HCT116 (cell line): ENCODE measurements at regions not wholly inside any gene's neighbourhood (a gene's known extent, or its start where the extent isn't known, plus 50 kb on each side); places are given as distances from the start of the nearest gene placed in this dataset.

Source experiments
- ATAC-seq: fragments of 200-7000 bp; cut with Tn5 transposase; 2 replicates; pipeline ENCODE4 v1.9.1; 2020; ENCODE audit warnings: mild to moderate bottlenecking, moderate library complexity
- BruUV-seq: library from RNA; stranded (reverse); fragments of 400-500 nt; replicated peaks from 2 replicates; lab custom pipeline; 2021; lab: Mats Ljungman, UMichigan
- CTCF ChIA-PET: fragments of 300-600 bp; sonication (Branson Sonifier 250); formaldehyde crosslinking; loops from one replicate; lab custom pipeline; 2021; ENCODE audit warnings: antibody characterized with exemption; lab: Charles Lee
- POLR2A ChIA-PET: fragments of 300-600, 350-600 bp; sonication (Branson Sonifier 250); formaldehyde crosslinking; loops from one replicate; lab custom pipeline; 2021; ENCODE audit warnings: antibody characterized with exemption; lab: Charles Lee
- RAD21 ChIA-PET, 2 experiments: fragments of 300-600 bp; sonication (Branson Sonifier 250); formaldehyde crosslinking; loops; one replicate each; lab custom pipeline; 2023; ENCODE audit warnings: low total read pairs in 2 of 2; ENCODE audit not compliant: uncharacterized antibody in 2 of 2, unreplicated experiment in 2 of 2, low non-redundant PET in 1 of 2; lab: Charles Lee
- DNase-seq: peaks from one replicate; pipeline ENCODE4 v3.0.0-alpha.2; 2010; ENCODE audit warnings: low read depth, low spot score
- H2AFZ ChIP-seq: fragments of 200-600 bp; shearing (Covaris generic), sonication (generic); 2 replicates; pipeline ENCODE4 v1.6.1; 2017; ENCODE audit warnings: low read depth, mixed run types, mixed read lengths, antibody characterized with exemption, low read length; ENCODE audit not compliant: poor library complexity, severe bottlenecking
- H3K27ac ChIP-seq: 2 replicates; pipeline ENCODE4 v1.5.1; 2012; ENCODE audit warnings: low read depth, low read length
- H3K27me3 ChIP-seq: fragments of 200-600 bp; sonication (generic); 2 replicates; pipeline ENCODE4 v1.6.1; 2016; ENCODE audit warnings: mixed run types, low read length, mixed read lengths; ENCODE audit not compliant: insufficient read depth
- H3K36me3 ChIP-seq, 2 experiments: fragments of 200-500 bp in 1 of 2; fragments of 200-600 bp in 1 of 2; sonication (Bioruptor generic) in 1 of 2; sonication (generic) in 1 of 2; 2 replicates each; pipeline versions ENCODE4 v1.5.1 to v1.6.1; 2014 to 2016; ENCODE audit warnings: low read length in 2 of 2, inconsistent platforms in 1 of 2, mixed read lengths in 1 of 2, mixed run types in 1 of 2; ENCODE audit not compliant: insufficient read depth in 2 of 2, control insufficient read depth in 1 of 2
- H3K4me1 ChIP-seq, 2 experiments: fragments of 200-600 bp in 1 of 2; sonication (generic) in 1 of 2; 2 replicates each; pipeline versions ENCODE4 v1.5.1 to v1.6.1; 2012 to 2017; ENCODE audit warnings: low read length in 2 of 2, inconsistent platforms in 1 of 2, mild to moderate bottlenecking in 1 of 2, mixed read lengths in 1 of 2, mixed run types in 1 of 2, moderate library complexity in 1 of 2; ENCODE audit not compliant: insufficient read depth in 2 of 2, control insufficient read depth in 1 of 2
- H3K4me2 ChIP-seq: fragments of 200-600 bp; sonication (generic); 2 replicates; pipeline ENCODE4 v1.6.1; 2017; ENCODE audit warnings: mixed run types, low read length, mixed read lengths
- H3K4me3 ChIP-seq, 2 experiments: fragments of 200-600 bp in 1 of 2; sonication (generic) in 1 of 2; replicated peaks in 1 of 2; 2 replicates each; pipeline ENCODE4 v1.5.1; 2011 to 2016; ENCODE audit warnings: low read length in 2 of 2, control low read depth in 1 of 2, low read depth in 1 of 2, mild to moderate bottlenecking in 1 of 2, mixed read lengths in 1 of 2, mixed run types in 1 of 2
- H3K79me2 ChIP-seq: fragments of 200-600 bp; sonication (generic); 2 replicates; pipeline ENCODE4 v1.6.1; 2017; ENCODE audit warnings: mild to moderate bottlenecking, mixed run types, low read length, moderate library complexity, mixed read lengths; ENCODE audit not compliant: insufficient read depth
- H3K9ac ChIP-seq: fragments of 200-600 bp; sonication (generic); 2 replicates; pipeline ENCODE4 v1.6.1; 2016; ENCODE audit warnings: low read length, mixed read lengths
- H3K9me2 ChIP-seq: fragments of 200-600 bp; sonication (generic), shearing (Covaris generic); 2 replicates; pipeline ENCODE4 v1.6.1; 2017; ENCODE audit warnings: mixed run types, mild to moderate bottlenecking, moderate library complexity; ENCODE audit not compliant: insufficient read depth
- H3K9me3 ChIP-seq, 2 experiments: fragments of 200-500 bp in 1 of 2; fragments of 200-600 bp in 1 of 2; sonication (Bioruptor generic) in 1 of 2; sonication (generic) in 1 of 2; 2 replicates each; pipeline ENCODE4 v1.6.1; 2014 to 2017; ENCODE audit warnings: low read length in 2 of 2, mixed read lengths in 2 of 2, inconsistent platforms in 1 of 2, low read depth in 1 of 2, mild to moderate bottlenecking in 1 of 2, mixed run types in 1 of 2, moderate library complexity in 1 of 2; ENCODE audit not compliant: control insufficient read depth in 1 of 2, insufficient read depth in 1 of 2
- H4K20me1 ChIP-seq: fragments of 200-600 bp; sonication (generic), shearing (Covaris generic); 2 replicates; pipeline ENCODE4 v1.6.1; 2017; ENCODE audit warnings: mixed run types, mild to moderate bottlenecking, moderate library complexity; ENCODE audit not compliant: insufficient read depth
- CBX3 ChIP-seq: IDR thresholded peaks from 2 replicates; pipeline ENCODE4 v1.6.1; 2012; ENCODE audit warnings: low read depth
- CEBPB ChIP-seq: IDR thresholded peaks from 2 replicates; pipeline ENCODE4 v1.6.1; 2012; ENCODE audit warnings: low read depth
- ELF1 ChIP-seq: IDR thresholded peaks from 2 replicates; pipeline ENCODE4 v1.6.1; 2012; ENCODE audit warnings: low read depth, borderline replicate concordance
- EZH2 ChIP-seq: fragments of 200-600 bp; sonication (generic); IDR thresholded peaks from 2 replicates; pipeline ENCODE4 v1.6.1; 2017; ENCODE audit warnings: antibody characterized with exemption, mixed run types
- FOSL1 ChIP-seq: IDR thresholded peaks from 2 replicates; pipeline ENCODE4 v1.6.1; 2012; ENCODE audit warnings: low read depth
- JUND ChIP-seq: IDR thresholded peaks from 2 replicates; pipeline ENCODE4 v1.6.1; 2012
- POLR2A ChIP-seq: IDR thresholded peaks from 2 replicates; pipeline ENCODE4 v1.7.0; 2011; ENCODE audit warnings: borderline replicate concordance; ENCODE audit not compliant: insufficient read depth, insufficient read length; ENCODE audit errors: extremely low read depth
- POLR2AphosphoS5 ChIP-seq: IDR thresholded peaks from 2 replicates; pipeline ENCODE4 v1.6.1; 2011; ENCODE audit warnings: mild to moderate bottlenecking, low read depth, low read length, moderate library complexity
- RAD21 ChIP-seq: IDR thresholded peaks from 2 replicates; pipeline ENCODE4 v1.6.1; 2012; ENCODE audit warnings: low read depth, mild to moderate bottlenecking
- SIN3A ChIP-seq: IDR thresholded peaks from 2 replicates; pipeline ENCODE4 v1.6.1; 2012; ENCODE audit warnings: low read depth
- SRF ChIP-seq: IDR thresholded peaks from 2 replicates; pipeline ENCODE4 v1.6.1; 2012; ENCODE audit warnings: low read depth
- TCF7L2 ChIP-seq: IDR thresholded peaks from 2 replicates; pipeline ENCODE4 v1.7.0; 2011; ENCODE audit warnings: borderline replicate concordance, inconsistent platforms; ENCODE audit not compliant: insufficient read depth, insufficient read length; ENCODE audit errors: extremely low read depth
- YY1 ChIP-seq: IDR thresholded peaks from 2 replicates; pipeline ENCODE4 v1.6.1; 2011; ENCODE audit warnings: low read length, low read depth, moderate library complexity, mild to moderate bottlenecking; ENCODE audit not compliant: insufficient replicate concordance; ENCODE audit errors: extremely low read depth
- ZNF274 ChIP-seq: fragments of 200-500 bp; sonication (Bioruptor generic); IDR thresholded peaks from 2 replicates; pipeline ENCODE4 v1.6.1; 2014; ENCODE audit warnings: mild to moderate bottlenecking, low read depth, low read length, inconsistent platforms
- intact Hi-C: fragments of 100-400 bp; cut with micrococcal nuclease; formaldehyde crosslinking; loops from 2 replicates; pipeline ENCODE4 v1.10.0; 2022
- TF ChIP-seq, protein P1 (sequence below): IDR thresholded peaks from 2 replicates; pipeline ENCODE4 v1.6.1; 2012
- TF ChIP-seq, protein P2 (sequence below), 3 experiments: fragments of 200-600 bp in 1 of 3; sonication (generic) in 1 of 3; IDR thresholded peaks in 2 of 3; conservative IDR thresholded peaks in 1 of 3; 2 replicates each; pipeline ENCODE4 v1.5.1; 2012 to 2017; ENCODE audit warnings: low read depth in 2 of 3, low read length in 2 of 3, antibody characterized with exemption in 1 of 3, borderline replicate concordance in 1 of 3, control low read depth in 1 of 3, mild to moderate bottlenecking in 1 of 3, mixed read lengths in 1 of 3, mixed run types in 1 of 3, moderate library complexity in 1 of 3; ENCODE audit not compliant: insufficient read depth in 1 of 3
- TF ChIP-seq, protein P3 (sequence below): IDR thresholded peaks from 2 replicates; pipeline ENCODE4 v1.6.1; 2012; ENCODE audit warnings: low read depth
- TF ChIP-seq, protein P4 (sequence below): IDR thresholded peaks from 2 replicates; pipeline ENCODE4 v1.6.1; 2011; ENCODE audit warnings: mild to moderate bottlenecking, low read length, moderate library complexity; ENCODE audit not compliant: insufficient replicate concordance; ENCODE audit errors: extremely low read depth
- TF ChIP-seq, protein P5 (sequence below): IDR thresholded peaks from 2 replicates; pipeline ENCODE4 v1.6.1; 2012

DNA sequence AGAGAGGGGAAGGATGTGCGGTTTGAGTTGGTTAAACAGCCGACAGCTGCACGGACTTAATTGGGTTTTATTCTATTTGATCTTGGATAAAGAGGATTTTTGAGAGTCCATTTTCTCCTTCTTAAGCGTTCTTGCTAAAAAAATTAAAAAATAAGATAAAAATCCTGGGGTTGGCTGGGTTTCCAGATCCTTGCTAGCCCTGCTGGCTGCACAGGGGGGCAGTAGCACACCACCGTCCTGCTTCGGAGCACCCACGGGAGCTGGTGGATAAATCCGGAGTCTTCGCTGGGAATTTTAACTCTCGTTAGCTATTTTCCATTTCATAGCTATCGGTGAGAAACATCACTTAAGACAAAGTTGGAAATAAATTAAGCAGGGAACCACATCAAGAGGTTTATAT lies 792.0 kb downstream of the TYW1 start:
- H3K4me2 ChIP-seq = no peak overlapping the region
- no peak for DNase-seq

More for the DNA sequence above, 792.0 kb downstream of the TYW1 start:
- ChIA-PET POLR2A (no interaction called here), RAD21 (no interaction called here), CTCF (no interaction called here)
- H3K27ac ChIP-seq = no peak overlapping the region
- H3K9me2 ChIP-seq = no peaks in the 10 kb centered on the region
- H3K9ac ChIP-seq = no peak overlapping the region
- TF ChIP-seq POLR2A (no peak), YY1 (no peak), SRF (no peak), CEBPB (no peak), JUND (no peak), FOSL1 (no peak), SIN3A (no peak), EZH2 (no peak), CBX3 (no peak), RAD21 (no peak), TCF7L2 (no peak), ELF1 (no peak), POLR2AphosphoS5 (no peak), ZNF274 (no peak)
- TF ChIP-seq, protein P1, sequence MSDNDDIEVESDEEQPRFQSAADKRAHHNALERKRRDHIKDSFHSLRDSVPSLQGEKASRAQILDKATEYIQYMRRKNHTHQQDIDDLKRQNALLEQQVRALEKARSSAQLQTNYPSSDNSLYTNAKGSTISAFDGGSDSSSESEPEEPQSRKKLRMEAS = no peak
- TF ChIP-seq, protein P2, sequence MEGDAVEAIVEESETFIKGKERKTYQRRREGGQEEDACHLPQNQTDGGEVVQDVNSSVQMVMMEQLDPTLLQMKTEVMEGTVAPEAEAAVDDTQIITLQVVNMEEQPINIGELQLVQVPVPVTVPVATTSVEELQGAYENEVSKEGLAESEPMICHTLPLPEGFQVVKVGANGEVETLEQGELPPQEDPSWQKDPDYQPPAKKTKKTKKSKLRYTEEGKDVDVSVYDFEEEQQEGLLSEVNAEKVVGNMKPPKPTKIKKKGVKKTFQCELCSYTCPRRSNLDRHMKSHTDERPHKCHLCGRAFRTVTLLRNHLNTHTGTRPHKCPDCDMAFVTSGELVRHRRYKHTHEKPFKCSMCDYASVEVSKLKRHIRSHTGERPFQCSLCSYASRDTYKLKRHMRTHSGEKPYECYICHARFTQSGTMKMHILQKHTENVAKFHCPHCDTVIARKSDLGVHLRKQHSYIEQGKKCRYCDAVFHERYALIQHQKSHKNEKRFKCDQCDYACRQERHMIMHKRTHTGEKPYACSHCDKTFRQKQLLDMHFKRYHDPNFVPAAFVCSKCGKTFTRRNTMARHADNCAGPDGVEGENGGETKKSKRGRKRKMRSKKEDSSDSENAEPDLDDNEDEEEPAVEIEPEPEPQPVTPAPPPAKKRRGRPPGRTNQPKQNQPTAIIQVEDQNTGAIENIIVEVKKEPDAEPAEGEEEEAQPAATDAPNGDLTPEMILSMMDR (IDR thresholded peaks at IDR 0.05 in 2 of 3, conservative IDR thresholded peaks at IDR 0.05 in 1 of 3; ENCODE audit: borderline replicate concordance in 1 of 3, insufficient read depth in 1 of 3, low read depth in 2 of 3, low read length in 2 of 3) = no peak
- TF ChIP-seq, protein P3, sequence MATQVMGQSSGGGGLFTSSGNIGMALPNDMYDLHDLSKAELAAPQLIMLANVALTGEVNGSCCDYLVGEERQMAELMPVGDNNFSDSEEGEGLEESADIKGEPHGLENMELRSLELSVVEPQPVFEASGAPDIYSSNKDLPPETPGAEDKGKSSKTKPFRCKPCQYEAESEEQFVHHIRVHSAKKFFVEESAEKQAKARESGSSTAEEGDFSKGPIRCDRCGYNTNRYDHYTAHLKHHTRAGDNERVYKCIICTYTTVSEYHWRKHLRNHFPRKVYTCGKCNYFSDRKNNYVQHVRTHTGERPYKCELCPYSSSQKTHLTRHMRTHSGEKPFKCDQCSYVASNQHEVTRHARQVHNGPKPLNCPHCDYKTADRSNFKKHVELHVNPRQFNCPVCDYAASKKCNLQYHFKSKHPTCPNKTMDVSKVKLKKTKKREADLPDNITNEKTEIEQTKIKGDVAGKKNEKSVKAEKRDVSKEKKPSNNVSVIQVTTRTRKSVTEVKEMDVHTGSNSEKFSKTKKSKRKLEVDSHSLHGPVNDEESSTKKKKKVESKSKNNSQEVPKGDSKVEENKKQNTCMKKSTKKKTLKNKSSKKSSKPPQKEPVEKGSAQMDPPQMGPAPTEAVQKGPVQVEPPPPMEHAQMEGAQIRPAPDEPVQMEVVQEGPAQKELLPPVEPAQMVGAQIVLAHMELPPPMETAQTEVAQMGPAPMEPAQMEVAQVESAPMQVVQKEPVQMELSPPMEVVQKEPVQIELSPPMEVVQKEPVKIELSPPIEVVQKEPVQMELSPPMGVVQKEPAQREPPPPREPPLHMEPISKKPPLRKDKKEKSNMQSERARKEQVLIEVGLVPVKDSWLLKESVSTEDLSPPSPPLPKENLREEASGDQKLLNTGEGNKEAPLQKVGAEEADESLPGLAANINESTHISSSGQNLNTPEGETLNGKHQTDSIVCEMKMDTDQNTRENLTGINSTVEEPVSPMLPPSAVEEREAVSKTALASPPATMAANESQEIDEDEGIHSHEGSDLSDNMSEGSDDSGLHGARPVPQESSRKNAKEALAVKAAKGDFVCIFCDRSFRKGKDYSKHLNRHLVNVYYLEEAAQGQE = no peak
- TF ChIP-seq, protein P4, sequence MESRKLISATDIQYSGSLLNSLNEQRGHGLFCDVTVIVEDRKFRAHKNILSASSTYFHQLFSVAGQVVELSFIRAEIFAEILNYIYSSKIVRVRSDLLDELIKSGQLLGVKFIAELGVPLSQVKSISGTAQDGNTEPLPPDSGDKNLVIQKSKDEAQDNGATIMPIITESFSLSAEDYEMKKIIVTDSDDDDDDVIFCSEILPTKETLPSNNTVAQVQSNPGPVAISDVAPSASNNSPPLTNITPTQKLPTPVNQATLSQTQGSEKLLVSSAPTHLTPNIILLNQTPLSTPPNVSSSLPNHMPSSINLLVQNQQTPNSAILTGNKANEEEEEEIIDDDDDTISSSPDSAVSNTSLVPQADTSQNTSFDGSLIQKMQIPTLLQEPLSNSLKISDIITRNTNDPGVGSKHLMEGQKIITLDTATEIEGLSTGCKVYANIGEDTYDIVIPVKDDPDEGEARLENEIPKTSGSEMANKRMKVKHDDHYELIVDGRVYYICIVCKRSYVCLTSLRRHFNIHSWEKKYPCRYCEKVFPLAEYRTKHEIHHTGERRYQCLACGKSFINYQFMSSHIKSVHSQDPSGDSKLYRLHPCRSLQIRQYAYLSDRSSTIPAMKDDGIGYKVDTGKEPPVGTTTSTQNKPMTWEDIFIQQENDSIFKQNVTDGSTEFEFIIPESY = no peak
- TF ChIP-seq, protein P5, sequence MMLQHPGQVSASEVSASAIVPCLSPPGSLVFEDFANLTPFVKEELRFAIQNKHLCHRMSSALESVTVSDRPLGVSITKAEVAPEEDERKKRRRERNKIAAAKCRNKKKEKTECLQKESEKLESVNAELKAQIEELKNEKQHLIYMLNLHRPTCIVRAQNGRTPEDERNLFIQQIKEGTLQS = no peak
- BruUV-seq = no TSS peak
- H3K4me3 ChIP-seq = no peak overlapping the region
- intact Hi-C loops = no loop called here
- no peaks in the 10 kb centered on the region for H4K20me1 ChIP-seq
- no peaks in the 10 kb centered on the region for H3K79me2 ChIP-seq
- H2AFZ ChIP-seq = no peak overlapping the region
- no peaks in the 10 kb centered on the region for H3K4me1 ChIP-seq
- no peak for ATAC-seq
- peaks cover 0 to 5% of the 10 kb centered on the region in 2 experiments; a peak in 2 of 4 replicates for H3K9me3 ChIP-seq
- H3K36me3 ChIP-seq = no peaks in the 10 kb centered on the region
- H3K27me3 ChIP-seq = no peaks in the 10 kb centered on the region
